NT2/D1 (cell line): ENCODE measurements at regions not wholly inside any gene's neighbourhood (a gene's known extent, or its start where the extent isn't known, plus 50 kb on each side); places are given as distances from the start of the nearest gene placed in this dataset.

Source experiments
- DNase-seq: peaks from one replicate; pipeline ENCODE4 v3.0.0-alpha.2; 2011; ENCODE audit warnings: low read depth, low spot score
- H3K27me3 ChIP-seq: 2 replicates; pipeline ENCODE4 v1.6.0; 2011; ENCODE audit warnings: mild to moderate bottlenecking; ENCODE audit not compliant: insufficient read length, insufficient read depth
- H3K36me3 ChIP-seq: 2 replicates; pipeline ENCODE4 v1.6.1; 2011; ENCODE audit warnings: mild to moderate bottlenecking, low read length, mixed read lengths; ENCODE audit not compliant: insufficient read depth, insufficient read length
- H3K4me1 ChIP-seq: 2 replicates; pipeline ENCODE4 v1.5.1; 2011; ENCODE audit not compliant: insufficient read depth, insufficient read length
- H3K4me3 ChIP-seq: 2 replicates; pipeline ENCODE4 v1.5.1; 2011; ENCODE audit warnings: low read depth; ENCODE audit not compliant: insufficient read length
- H3K9ac ChIP-seq: 2 replicates; pipeline ENCODE4 v1.6.0; 2011; ENCODE audit warnings: low read depth; ENCODE audit not compliant: insufficient read length
- H3K9me3 ChIP-seq: 2 replicates; pipeline ENCODE4 v1.5.1; 2011; ENCODE audit warnings: mild to moderate bottlenecking, low read length; ENCODE audit not compliant: insufficient read depth
- SUZ12 ChIP-seq: IDR thresholded peaks from 2 replicates; pipeline ENCODE4 v1.6.1; 2011; ENCODE audit not compliant: insufficient read length, insufficient read depth; ENCODE audit errors: extremely low read depth
- YY1 ChIP-seq: IDR thresholded peaks from 2 replicates; pipeline ENCODE4 v1.6.1; 2011; ENCODE audit not compliant: insufficient read length, insufficient read depth
- ZNF274 ChIP-seq: IDR thresholded peaks from 2 replicates; pipeline ENCODE4 v1.6.1; 2011; ENCODE audit warnings: mild to moderate bottlenecking, low read depth, low read length

DNA sequence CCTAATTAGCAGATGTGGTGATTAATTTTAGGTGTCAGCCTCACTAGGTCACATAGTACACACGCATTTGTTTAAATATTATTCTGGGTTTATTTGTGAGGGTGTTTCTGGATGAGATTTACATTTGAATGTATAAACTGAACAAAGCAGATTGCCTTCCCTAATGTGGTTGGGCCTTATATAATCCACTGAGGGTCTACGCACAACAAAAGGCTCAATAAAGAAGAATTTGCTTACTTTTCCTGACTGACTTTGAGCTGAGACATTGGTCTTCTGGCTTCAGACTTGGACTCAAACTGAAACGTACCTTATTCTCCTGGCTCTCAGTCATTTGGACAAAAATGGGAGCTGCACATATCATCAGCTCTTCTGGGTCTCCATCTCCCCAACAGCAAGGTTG is 1132.3 kb upstream of the FLRT2 start:
- no peak overlapping the region for H3K4me3 ChIP-seq
- no peaks in the 10 kb centered on the region; the same call in 1 of the 2 replicates for H3K9me3 ChIP-seq
- no peak for DNase-seq
- H3K4me1 ChIP-seq: no peaks in the 10 kb centered on the region
- no peaks in the 10 kb centered on the region for H3K27me3 ChIP-seq
- H3K9ac ChIP-seq: no peak overlapping the region
- H3K36me3 ChIP-seq: no peaks in the 10 kb centered on the region
- TF ChIP-seq YY1 (no peak), ZNF274 (no peak), SUZ12 (no peak)

DNA sequence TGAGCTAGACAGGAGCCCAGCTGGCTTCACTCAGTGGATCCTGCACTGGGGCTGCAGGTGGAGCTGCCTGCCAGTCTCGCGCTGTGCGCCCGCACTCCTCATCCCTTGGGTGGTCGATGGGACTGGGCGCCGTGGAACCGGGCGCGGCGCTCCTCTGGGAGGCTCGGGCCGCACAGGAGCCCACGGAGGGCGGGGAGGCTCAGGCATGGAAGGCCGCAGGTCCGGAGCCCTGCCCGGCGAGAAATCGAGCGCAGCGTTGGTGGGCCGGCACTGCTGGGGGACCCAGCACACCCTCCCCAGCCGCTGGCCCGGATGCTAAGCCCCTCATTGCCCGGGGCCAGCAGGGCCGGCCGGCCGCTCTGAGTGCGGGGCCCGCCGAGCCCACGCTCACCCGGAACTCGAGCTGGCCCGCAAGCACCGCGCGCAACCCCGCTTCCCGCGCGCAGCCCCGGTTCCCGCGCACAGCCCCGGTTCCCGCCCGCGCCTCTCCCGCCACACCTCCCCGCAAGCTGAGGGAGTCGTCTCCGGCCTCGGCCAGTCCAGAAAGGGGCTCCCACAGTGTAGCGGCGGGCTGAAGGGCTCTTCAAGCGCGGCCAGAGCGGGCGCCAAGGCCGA is 1130.5 kb upstream of the FLRT2 start:
- no peak overlapping the region for H3K4me3 ChIP-seq
- no peaks in the 10 kb centered on the region for H3K36me3 ChIP-seq
- TF ChIP-seq ZNF274 (no peak), YY1 (no peak), SUZ12 (no peak)
- no peaks in the 10 kb centered on the region; the same call in 1 of the 2 replicates for H3K9me3 ChIP-seq
- H3K9ac ChIP-seq: no peak overlapping the region
- no peaks in the 10 kb centered on the region for H3K4me1 ChIP-seq
- no peak for DNase-seq
- H3K27me3 ChIP-seq: no peaks in the 10 kb centered on the region

DNA sequence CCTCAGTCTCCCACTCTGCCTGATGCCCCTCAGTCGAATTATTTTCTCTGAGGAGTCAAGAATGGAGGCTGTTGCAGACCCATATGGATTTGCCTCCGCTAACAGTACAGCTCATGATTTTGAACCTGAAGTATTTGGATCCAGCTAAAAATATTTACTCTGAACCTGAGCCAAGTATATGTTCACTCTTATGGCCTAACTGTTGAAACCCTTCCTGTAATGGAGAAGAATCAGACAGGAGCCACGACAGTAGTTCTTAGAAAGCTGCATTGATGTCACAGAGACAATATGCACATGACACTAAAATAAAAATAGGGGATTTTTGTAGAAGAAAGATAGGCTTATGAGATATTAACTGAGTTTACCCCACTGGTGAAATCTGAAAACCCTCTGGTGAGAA is 1128.3 kb upstream of the FLRT2 start:
- Histone ChIP-seq H3K9ac (no peak overlapping the region), H3K36me3 (no peaks in the 10 kb centered on the region), H3K27me3 (no peaks in the 10 kb centered on the region), H3K4me1 (no peaks in the 10 kb centered on the region), H3K9me3 (no peaks in the 10 kb centered on the region; the same call in 1 of the 2 replicates), H3K4me3 (no peak overlapping the region)
- TF ChIP-seq SUZ12 (no peak), YY1 (no peak), ZNF274 (no peak)
- DNase-seq: no peak

DNA sequence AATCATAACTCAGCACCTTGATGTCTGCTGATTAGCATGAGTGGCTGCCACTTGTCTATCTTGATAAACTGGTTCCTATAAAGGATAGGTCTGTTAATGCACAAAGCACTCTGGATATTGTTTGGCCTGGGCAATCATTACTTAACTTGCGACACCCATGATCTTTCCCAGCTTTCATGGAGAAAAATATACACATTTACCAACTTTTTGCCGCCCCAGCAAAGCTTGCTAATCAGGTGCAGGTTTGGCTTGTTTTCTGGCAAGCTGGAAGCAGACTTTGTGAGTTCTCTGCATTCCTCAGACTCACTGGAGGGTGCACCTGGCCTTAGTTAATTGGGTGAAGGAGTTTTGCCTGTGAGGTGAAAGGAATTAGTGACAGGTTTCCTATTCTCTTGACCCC is 1126.4 kb upstream of the FLRT2 start:
- Histone ChIP-seq H3K9me3 (no peaks in the 10 kb centered on the region; the same call in 1 of the 2 replicates), H3K4me1 (no peaks in the 10 kb centered on the region), H3K36me3 (no peaks in the 10 kb centered on the region), H3K9ac (no peak overlapping the region), H3K27me3 (no peaks in the 10 kb centered on the region), H3K4me3 (no peak overlapping the region)
- TF ChIP-seq SUZ12 (no peak), ZNF274 (no peak), YY1 (no peak)
- no peak for DNase-seq

DNA sequence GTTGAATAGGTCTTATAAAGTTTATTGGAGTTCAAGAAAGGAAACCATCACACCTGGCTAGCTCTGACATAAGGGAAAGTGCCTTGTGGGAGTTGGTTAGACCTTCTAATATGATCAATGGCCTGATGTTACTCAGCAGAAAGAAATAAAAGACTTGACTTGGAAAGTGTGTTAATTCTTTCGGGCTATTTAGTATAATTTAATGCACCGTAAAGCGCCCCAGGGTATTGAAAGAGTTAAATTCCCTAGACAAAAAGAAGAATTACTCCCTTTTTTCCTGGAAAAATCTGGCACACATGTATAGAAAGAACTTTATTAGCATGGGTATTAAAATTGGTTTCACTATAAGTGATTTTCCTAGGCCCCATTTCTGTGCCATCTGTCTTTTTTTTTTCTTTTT is 1125.7 kb upstream of the FLRT2 start:
- H3K9ac ChIP-seq: no peak overlapping the region
- no peak overlapping the region for H3K4me3 ChIP-seq
- no peak for DNase-seq
- no peaks in the 10 kb centered on the region; the same call in 1 of the 2 replicates for H3K9me3 ChIP-seq
- H3K4me1 ChIP-seq: no peaks in the 10 kb centered on the region
- TF ChIP-seq ZNF274 (no peak), YY1 (no peak), SUZ12 (no peak)
- no peaks in the 10 kb centered on the region for H3K36me3 ChIP-seq
- H3K27me3 ChIP-seq: no peaks in the 10 kb centered on the region

DNA sequence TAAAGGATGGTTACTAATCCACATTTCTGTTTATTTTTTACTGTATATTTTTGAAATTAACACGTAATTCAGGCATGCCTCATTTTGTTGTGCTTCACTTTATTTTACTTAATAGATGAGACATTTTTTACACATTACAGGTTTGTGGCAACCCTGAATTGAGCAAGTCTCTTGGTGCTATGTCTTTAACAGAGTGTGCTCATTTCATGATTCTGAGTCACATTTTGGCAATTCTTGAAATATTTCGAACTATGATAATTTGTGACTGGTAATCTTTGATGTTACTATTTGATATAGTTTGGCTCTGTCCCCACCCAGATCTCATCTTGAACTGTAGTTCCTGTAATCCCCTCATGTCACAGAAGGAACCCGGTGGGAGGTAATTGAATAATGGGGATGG is 1120.5 kb upstream of the FLRT2 start:
- Histone ChIP-seq H3K36me3 (no peaks in the 10 kb centered on the region), H3K9ac (no peak overlapping the region), H3K9me3 (no peaks in the 10 kb centered on the region), H3K4me1 (no peaks in the 10 kb centered on the region), H3K4me3 (no peak overlapping the region), H3K27me3 (no peaks in the 10 kb centered on the region)
- no peak for DNase-seq
- TF ChIP-seq ZNF274: no peak
- no peak for TF ChIP-seq YY1
- TF ChIP-seq SUZ12: no peak

DNA sequence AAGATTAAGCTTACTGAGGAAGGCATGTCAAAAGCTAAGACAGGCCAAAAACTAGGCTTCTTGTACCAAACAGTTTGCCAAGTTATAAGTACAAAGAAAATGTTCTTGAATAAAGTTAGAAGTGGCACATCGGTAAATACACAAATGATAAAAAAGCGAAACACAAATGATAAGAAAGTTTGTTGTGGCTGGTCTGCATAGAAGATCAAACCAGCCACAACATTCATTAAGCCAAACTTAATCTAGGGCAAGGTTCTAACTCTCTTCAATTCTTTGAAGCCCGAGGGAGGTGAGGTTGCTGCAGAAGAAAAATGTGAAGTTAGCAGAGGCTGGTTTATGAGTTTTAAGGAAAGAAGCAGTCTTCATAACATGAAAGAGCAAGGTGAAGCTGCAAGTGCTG is 1119.6 kb upstream of the FLRT2 start:
- DNase-seq: no peak
- H3K4me3 ChIP-seq: no peak overlapping the region

DNA sequence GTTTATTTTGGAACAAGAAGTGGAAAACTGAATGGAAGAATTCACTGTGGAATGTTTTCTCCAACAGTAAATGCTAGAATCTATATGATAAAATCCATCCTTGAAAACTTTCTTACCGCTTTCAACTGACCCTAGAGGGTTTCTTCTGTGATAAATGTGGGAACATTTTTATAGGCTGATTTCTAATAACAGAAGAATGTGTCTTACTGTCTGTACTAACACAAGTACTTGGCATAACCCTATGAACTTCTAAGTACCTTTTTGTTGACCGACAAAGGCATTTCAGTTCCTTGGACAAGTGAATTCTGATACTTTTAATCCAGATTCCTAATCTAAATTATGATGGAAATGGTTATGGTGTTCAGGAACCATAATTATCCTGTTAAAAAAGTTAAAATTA is 1109.7 kb upstream of the FLRT2 start:
- Histone ChIP-seq H3K4me3 (no peak overlapping the region), H3K9ac (no peak overlapping the region), H3K9me3 (no peaks in the 10 kb centered on the region), H3K4me1 (no peaks in the 10 kb centered on the region), H3K36me3 (no peaks in the 10 kb centered on the region), H3K27me3 (no peaks in the 10 kb centered on the region)
- DNase-seq: no peak
- no peak for TF ChIP-seq SUZ12
- TF ChIP-seq YY1: no peak
- no peak for TF ChIP-seq ZNF274

More for the DNA sequence above, 1119.6 kb upstream of the FLRT2 start:
- Histone ChIP-seq H3K27me3 (no peaks in the 10 kb centered on the region), H3K9me3 (no peaks in the 10 kb centered on the region), H3K9ac (no peak overlapping the region), H3K4me1 (no peaks in the 10 kb centered on the region), H3K36me3 (no peaks in the 10 kb centered on the region)
- TF ChIP-seq YY1 (no peak), ZNF274 (no peak), SUZ12 (no peak)
